GM03348 (cell line): ENCODE measurements at regions not wholly inside any gene's neighbourhood (a gene's known extent, or its start where the extent isn't known, plus 50 kb on each side); places are given as distances from the start of the nearest gene placed in this dataset.
"Not testable (repeated sequence)": the region's sequence is repeated elsewhere in the genome, so short reads cannot be mapped to it uniquely, and the experiment has no call there.

Experiments
- DNase-seq: peaks from one replicate; pipeline ENCODE4 v3.0.0; 2012; ENCODE audit warnings: low spot score

GRCh38 chr18:73446502-73446901 is 578.7 kb upstream of the NETO1 start:
- no peak for DNase-seq

GRCh38 chr18:73431620-73432019 is 563.8 kb upstream of the NETO1 start:
- DNase-seq: no peak

GRCh38 chr18:73421010-73421409 is 553.2 kb upstream of the NETO1 start:
- no peak for DNase-seq

- no peak for DNase-seq
Observed at GRCh38 chr18:73419531-73419930, 551.7 kb upstream of the NETO1 start.

GRCh38 chr18:73414598-73414997 is 546.8 kb upstream of the NETO1 start:
- DNase-seq: no peak

- no peak for DNase-seq
Observed at GRCh38 chr18:73414069-73414468, 546.3 kb upstream of the NETO1 start.

GRCh38 chr18:73409242-73409641 is 541.5 kb upstream of the NETO1 start:
- DNase-seq: no peak

- no peak for DNase-seq
Observed at GRCh38 chr18:73408469-73408868, 540.7 kb upstream of the NETO1 start.

GRCh38 chr18:73407506-73407905 is 539.7 kb upstream of the NETO1 start:
- DNase-seq: peak; percentile 38

GRCh38 chr18:73384246-73384645 is 516.5 kb upstream of the NETO1 start:
- DNase-seq: no peak

GRCh38 chr18:73381699-73382036 is 513.9 kb upstream of the NETO1 start:
- DNase-seq: no peak

- DNase-seq: no peak
Observed at GRCh38 chr18:73381016-73381698, 513.4 kb upstream of the NETO1 start.

GRCh38 chr18:73366713-73367112 is 498.9 kb upstream of the NETO1 start:
- DNase-seq: peak; percentile 7

- DNase-seq: peak; percentile 11
Observed at GRCh38 chr18:73365018-73365417, 497.2 kb upstream of the NETO1 start.

GRCh38 chr18:73355121-73355520 is 487.3 kb upstream of the NETO1 start:
- DNase-seq: no peak

GRCh38 chr18:73352546-73352945 is 484.8 kb upstream of the NETO1 start:
- no peak for DNase-seq

- DNase-seq: peak; percentile 14
Observed at GRCh38 chr18:73340135-73340977, 472.6 kb upstream of the NETO1 start.

GRCh38 chr18:73331212-73331772 is 463.5 kb upstream of the NETO1 start:
- no peak for DNase-seq

GRCh38 chr18:73330106-73330505 is 462.3 kb upstream of the NETO1 start:
- DNase-seq: not testable (repeated sequence)

GRCh38 chr18:73324187-73324831 is 456.5 kb upstream of the NETO1 start:
- not testable (repeated sequence) for DNase-seq

GRCh38 chr18:73318739-73319479 is 451.1 kb upstream of the NETO1 start:
- DNase-seq: no peak

- peak; percentile 7 for DNase-seq
Observed at GRCh38 chr18:73316513-73316912, 448.7 kb upstream of the NETO1 start.
